Nephron progenitor cell (in vitro differentiated cells): ENCODE measurements at regions not wholly inside any gene's neighbourhood (a gene's known extent, or its start where the extent isn't known, plus 50 kb on each side); places are given as distances from the start of the nearest gene placed in this dataset.

Experiments used
- DNase-seq: peaks from one replicate; pipeline ENCODE4 v3.0.0; 2021
- H3K27ac Mint-ChIP-seq: 2 replicates; pipeline ENCODE4 v1.8.0; 2021; ENCODE audit warnings: mild to moderate bottlenecking, moderate library complexity, mixed read lengths
- H3K27me3 Mint-ChIP-seq: 2 replicates; pipeline ENCODE4 v1.8.0; 2021; ENCODE audit warnings: mild to moderate bottlenecking, low read depth, mixed read lengths; ENCODE audit not compliant: poor library complexity
- H3K36me3 Mint-ChIP-seq: 2 replicates; pipeline ENCODE4 v1.8.0; 2021; ENCODE audit warnings: low read depth, mixed read lengths
- H3K4me1 Mint-ChIP-seq: 2 replicates; pipeline ENCODE4 v1.8.0; 2021; ENCODE audit warnings: mixed read lengths
- H3K4me3 Mint-ChIP-seq: 2 replicates; pipeline ENCODE4 v1.8.0; 2021; ENCODE audit warnings: mild to moderate bottlenecking, moderate library complexity, mixed read lengths
- H3K9me3 Mint-ChIP-seq: 2 replicates; pipeline ENCODE4 v1.8.0; 2021; ENCODE audit warnings: mild to moderate bottlenecking, moderate library complexity, mixed read lengths
- TF ChIP-seq, protein P1 (sequence below): fragments of 200-600 bp; sonication (generic); IDR thresholded peaks from 2 replicates; pipeline ENCODE4 v1.5.0; 2021; ENCODE audit warnings: antibody characterized with exemption

DNA sequence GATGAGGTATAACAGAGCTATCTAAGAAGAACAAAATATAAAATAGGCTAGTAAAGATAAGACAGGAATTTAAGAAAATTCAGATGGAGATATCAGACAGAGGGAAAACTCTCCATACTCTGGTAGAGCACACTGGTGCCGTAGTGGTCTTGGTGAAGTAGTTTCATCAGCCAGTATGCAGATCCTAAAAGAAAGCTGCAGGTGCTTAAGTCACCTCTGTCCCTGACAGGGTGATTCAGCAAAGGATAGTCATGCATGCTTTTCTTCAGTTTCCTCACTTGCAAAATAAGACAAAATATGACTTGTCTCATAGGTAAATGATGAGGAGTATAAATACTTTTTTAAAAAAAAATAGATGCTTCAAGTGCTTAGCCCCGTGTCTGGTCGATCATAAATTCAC, 794.9 kb downstream of the TNS3 start:
- no peak for DNase-seq
- TF ChIP-seq, protein P1, sequence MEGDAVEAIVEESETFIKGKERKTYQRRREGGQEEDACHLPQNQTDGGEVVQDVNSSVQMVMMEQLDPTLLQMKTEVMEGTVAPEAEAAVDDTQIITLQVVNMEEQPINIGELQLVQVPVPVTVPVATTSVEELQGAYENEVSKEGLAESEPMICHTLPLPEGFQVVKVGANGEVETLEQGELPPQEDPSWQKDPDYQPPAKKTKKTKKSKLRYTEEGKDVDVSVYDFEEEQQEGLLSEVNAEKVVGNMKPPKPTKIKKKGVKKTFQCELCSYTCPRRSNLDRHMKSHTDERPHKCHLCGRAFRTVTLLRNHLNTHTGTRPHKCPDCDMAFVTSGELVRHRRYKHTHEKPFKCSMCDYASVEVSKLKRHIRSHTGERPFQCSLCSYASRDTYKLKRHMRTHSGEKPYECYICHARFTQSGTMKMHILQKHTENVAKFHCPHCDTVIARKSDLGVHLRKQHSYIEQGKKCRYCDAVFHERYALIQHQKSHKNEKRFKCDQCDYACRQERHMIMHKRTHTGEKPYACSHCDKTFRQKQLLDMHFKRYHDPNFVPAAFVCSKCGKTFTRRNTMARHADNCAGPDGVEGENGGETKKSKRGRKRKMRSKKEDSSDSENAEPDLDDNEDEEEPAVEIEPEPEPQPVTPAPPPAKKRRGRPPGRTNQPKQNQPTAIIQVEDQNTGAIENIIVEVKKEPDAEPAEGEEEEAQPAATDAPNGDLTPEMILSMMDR = no peak
- peaks cover 8% of the 10 kb centered on the region for H3K4me1 Mint-ChIP-seq
- peaks cover 3% of the 10 kb centered on the region for H3K27me3 Mint-ChIP-seq
- H3K4me3 Mint-ChIP-seq = no peak overlapping the region
- H3K9me3 Mint-ChIP-seq = peaks cover 3% of the 10 kb centered on the region
- peaks cover 3% of the 10 kb centered on the region for H3K36me3 Mint-ChIP-seq
- no peak overlapping the region for H3K27ac Mint-ChIP-seq

DNA sequence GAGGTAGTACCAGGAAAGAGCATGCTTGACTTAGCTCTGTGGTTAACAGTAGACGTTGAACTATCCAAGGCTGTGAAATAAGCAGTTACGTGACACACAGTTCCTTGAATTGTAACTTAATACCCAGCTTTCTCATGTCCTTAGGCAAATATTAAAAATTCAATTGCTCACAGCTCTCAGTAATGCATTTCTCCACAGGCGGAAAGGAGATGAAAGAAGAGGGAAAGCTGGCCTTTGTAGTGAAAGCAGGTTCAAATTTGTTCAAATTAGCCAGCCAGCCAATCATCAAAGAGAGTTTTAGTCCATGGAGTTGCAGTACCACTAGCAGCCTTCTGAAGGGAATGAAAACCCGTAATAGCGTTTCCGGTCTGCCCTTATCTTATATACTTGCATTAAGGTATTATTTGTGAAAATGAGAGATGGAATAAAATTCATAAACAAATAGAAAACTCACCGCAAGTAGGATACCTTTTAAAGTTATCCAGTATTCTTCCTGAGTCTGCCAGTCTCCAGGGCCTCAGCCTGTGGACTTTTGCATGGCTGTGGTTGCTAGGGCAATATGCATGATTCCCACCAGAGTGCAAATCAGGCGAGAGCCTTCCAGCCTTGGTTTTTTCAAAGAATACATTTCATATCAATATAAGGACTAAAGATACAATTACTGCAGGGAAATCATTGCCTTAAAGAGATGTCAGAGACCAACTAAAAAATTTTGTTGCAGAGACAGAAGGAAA, 795.5 kb downstream of the TNS3 start:
- peaks cover 3% of the 10 kb centered on the region for H3K36me3 Mint-ChIP-seq
- H3K4me3 Mint-ChIP-seq = no peak overlapping the region
- TF ChIP-seq, protein P1 = no peak
- H3K27me3 Mint-ChIP-seq = peaks cover 3% of the 10 kb centered on the region
- no peak for DNase-seq
- peaks cover 8% of the 10 kb centered on the region for H3K4me1 Mint-ChIP-seq
- H3K9me3 Mint-ChIP-seq = peaks cover 9% of the 10 kb centered on the region
- H3K27ac Mint-ChIP-seq = no peak overlapping the region

DNA sequence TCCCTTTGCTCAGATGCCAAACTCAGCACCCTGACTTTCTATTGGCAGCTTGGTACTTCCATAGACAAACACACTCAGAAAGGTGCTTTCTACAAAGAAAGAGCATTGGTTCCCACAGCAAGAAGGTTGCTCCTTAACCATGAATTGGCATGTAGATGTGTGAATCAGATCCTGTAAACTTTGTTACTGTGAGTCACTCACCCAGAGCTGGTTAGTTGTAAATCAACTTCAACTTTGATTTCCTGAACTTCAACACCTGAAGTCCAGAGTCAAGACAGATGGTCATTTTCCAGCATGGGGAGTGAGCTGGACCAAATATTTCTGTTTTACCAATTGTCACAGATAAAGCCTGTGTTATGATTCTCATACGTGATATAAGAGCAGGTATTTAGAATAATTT, 797.2 kb downstream of the TNS3 start:
- Mint-ChIP-seq H3K36me3 (peaks cover 7% of the 10 kb centered on the region), H3K4me3 (no peak overlapping the region), H3K4me1 (peaks cover 8% of the 10 kb centered on the region), H3K9me3 (peaks cover 21% of the 10 kb centered on the region), H3K27ac (no peak overlapping the region), H3K27me3 (peaks cover 3% of the 10 kb centered on the region)
- DNase-seq = no peak
- TF ChIP-seq, protein P1 = no peak

DNA sequence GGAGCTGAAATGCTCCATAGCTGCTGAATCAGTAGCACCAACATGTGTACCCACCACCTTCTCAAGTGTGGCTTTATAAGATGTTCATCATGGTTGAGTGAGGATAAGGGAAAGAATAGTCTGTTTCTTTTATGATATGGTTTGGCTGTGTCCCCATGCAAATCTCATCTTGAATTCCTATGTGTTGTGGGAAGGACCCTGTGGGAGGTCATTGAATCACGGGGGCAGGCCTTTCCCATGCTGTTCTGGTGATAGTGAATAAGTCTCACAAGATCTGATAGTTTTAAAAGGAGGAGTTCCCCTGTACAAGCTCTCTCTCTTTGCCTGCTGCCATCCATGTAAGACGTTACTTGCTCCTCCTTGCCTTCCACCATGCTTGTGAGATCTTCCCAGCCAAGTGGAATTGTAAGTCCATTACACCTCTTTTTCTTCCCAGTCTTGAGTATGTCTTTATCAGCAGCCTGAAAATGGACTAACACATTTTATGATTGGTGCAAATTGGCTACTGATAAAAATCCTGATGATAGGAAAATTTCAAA, 799.9 kb downstream of the TNS3 start:
- DNase-seq = no peak
- Mint-ChIP-seq H3K27ac (no peak overlapping the region), H3K27me3 (no peaks in the 10 kb centered on the region), H3K4me1 (peaks cover 8% of the 10 kb centered on the region), H3K36me3 (peaks cover 15% of the 10 kb centered on the region), H3K4me3 (no peak overlapping the region), H3K9me3 (peaks cover 37% of the 10 kb centered on the region)
- TF ChIP-seq, protein P1 = no peak

DNA sequence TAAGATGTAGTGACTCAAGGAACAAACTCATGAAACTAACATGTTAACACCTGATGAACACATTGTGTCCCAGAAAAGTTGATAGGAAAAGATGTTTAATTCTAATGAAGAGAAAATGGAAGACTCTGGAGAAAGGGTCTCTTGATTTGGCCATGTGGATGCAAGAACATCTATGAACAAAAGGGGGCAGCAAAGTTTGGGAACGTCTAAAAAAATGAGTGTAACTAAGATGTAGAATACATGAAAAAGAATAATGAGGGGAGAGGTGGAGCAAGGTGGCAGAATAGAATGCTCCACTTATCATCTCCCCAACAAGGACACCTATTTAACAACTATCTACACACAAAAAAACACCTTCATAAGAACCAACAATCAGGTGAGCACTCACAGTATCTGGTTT, 805.1 kb downstream of the TNS3 start:
- Mint-ChIP-seq H3K27me3 (no peaks in the 10 kb centered on the region), H3K4me1 (no peaks in the 10 kb centered on the region), H3K36me3 (peaks cover 15% of the 10 kb centered on the region), H3K9me3 (peaks cover 32% of the 10 kb centered on the region), H3K4me3 (no peak overlapping the region), H3K27ac (no peak overlapping the region)
- TF ChIP-seq, protein P1 = peak; percentile 33
- DNase-seq = no peak

DNA sequence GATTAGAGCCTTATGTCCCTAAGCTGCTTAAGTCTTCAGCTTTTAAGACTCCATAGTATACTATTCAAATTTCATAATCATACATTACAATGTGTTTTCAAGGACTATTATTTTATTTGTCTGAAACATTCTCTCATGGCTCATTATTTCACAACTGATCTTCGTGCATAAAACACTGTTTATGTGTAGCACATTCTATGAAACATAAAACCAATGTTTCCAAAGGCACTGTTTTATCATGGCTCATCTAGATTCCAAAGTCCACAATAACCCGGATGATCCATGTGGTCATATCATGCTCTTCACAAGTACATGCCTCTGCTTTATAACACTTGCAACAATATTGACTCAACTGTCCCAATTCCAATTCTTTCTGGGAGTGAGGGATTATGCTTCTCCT, 806.1 kb downstream of the TNS3 start:
- Mint-ChIP-seq H3K9me3 (peaks cover 24% of the 10 kb centered on the region), H3K36me3 (peaks cover 15% of the 10 kb centered on the region), H3K27ac (no peak overlapping the region), H3K4me1 (no peaks in the 10 kb centered on the region), H3K27me3 (no peaks in the 10 kb centered on the region), H3K4me3 (no peak overlapping the region)
- no peak for DNase-seq
- TF ChIP-seq, protein P1 = no peak
